ENCODE measurements at regions not wholly inside any gene's neighbourhood (a gene's known extent, or its start where the extent isn't known, plus 50 kb on each side); places are given as distances from the start of the nearest gene placed in this dataset.
"Not testable (repeated sequence)": the region's sequence is repeated elsewhere in the genome, so short reads cannot be mapped to it uniquely, and the experiment has no call there.

DNA sequence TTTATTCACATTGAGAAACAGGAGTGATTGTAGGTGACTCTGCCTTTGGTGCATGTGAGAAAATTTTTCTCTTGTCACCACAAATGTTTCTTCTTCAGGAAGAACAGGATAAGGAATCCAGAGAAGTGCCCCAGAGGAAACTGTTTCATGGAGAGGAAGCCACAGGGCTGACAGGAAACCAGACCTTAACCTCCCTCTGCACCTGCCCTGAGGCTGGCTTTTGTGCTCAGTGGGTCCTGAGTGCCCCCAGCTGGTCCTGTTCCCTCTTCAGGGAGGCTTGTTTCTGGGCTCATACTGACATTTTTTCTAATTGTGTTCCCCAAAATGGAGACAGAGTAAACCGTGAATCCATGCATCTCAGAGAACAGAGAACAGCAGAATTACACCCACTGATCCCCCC, 546.3 kb downstream of the GOLGA6L6 start:
- Histone ChIP-seq H3K4me1 (peaks cover 0 to 27% (median 5%) of the 10 kb centered on the region in 10 experiments; a peak in 11 of 20 replicates), H3K9me3 (replicated peaks in 1 of 11) (peaks cover 8 to 20% (median 16%) of the 10 kb centered on the region in 11 experiments; a peak in 18 of 22 replicates)
- not testable (repeated sequence) for H3K4me3 ChIP-seq, H3K36me3 ChIP-seq, H3K9ac ChIP-seq, H3K4me2 ChIP-seq, H4K20me1 ChIP-seq, H3K27ac ChIP-seq, H3K27me3 ChIP-seq

DNA sequence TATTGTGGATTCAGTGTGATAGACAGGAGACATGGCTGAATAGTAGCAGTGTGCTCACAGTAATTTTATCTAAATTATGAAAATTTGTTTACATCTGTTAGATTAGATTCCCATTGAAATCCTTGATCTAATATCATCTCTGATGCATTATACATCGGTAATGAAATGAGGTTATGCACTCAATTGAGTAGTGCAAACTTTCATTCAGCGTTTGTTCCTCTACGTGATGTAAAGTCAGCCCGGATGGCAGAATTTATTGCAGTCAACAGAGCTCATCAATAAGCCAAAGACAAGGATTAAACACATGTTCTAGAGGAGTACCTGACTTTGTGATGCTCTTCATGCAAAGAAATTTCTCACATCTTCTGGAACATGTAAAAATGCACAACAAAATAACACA, 549.2 kb downstream of the GOLGA6L6 start:
- no peaks in the 10 kb centered on the region; a peak in 1 of 22 replicates for H4K20me1 ChIP-seq
- no peak overlapping the region for H3K27ac ChIP-seq
- no peaks in the 10 kb centered on the region for H3K36me3 ChIP-seq
- peaks cover 8 to 23% (median 18%) of the 10 kb centered on the region in 11 experiments; a peak in 18 of 22 replicates for H3K9me3 ChIP-seq (replicated peaks in 1 of 11)
- peaks cover 0 to 35% (median 5%) of the 10 kb centered on the region in 10 experiments; a peak in 11 of 20 replicates for H3K4me1 ChIP-seq
- no peak for TF ChIP-seq Cebpa-rat (IDR thresholded peaks at IDR 0.05)
- peak overlapping the region in 1 of 11 experiments; percentile 45; a peak in 2 of 22 replicates for H3K4me2 ChIP-seq
- no peak overlapping the region for H3K4me3 ChIP-seq
- no peaks in the 10 kb centered on the region for H3K27me3 ChIP-seq
- H3K9ac ChIP-seq, result no peak overlapping the region

DNA sequence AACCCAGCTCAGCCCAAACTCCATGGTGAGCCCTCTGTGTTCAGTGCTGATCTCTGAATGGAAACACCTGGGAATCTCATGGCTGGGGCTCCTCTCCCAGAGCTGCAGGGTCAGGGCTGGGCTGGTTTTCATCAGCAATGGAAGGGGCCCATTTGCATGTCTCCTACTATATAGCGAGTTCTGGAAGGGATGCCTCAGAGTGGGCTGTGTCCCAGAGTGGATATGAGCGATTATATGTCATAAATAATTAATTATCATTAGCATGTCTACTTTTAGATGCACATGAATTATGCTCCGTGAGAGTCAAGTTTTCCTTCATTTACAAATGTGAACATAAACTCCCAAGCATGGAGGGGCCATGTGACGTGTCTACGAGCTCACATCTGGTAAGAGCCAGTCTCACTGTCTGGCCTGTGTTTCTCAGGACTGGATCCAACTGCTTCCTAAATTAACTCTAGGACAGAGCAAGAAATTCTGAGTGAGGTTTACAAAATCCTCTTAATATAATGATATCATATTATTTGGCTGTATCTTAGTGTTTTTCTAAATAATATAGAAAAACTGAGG, 553.4 kb downstream of the GOLGA6L6 start:
- Histone ChIP-seq H3K9ac (no peak overlapping the region), H3K9me3 (replicated peaks in 1 of 11) (peaks cover 8 to 26% (median 18%) of the 10 kb centered on the region in 11 experiments; a peak in 18 of 22 replicates), H4K20me1 (no peaks in the 10 kb centered on the region; a peak in 1 of 22 replicates), H3K4me2 (no peak overlapping the region), H3K27ac (no peak overlapping the region), H3K36me3 (no peaks in the 10 kb centered on the region), H3K27me3 (no peaks in the 10 kb centered on the region), H3K4me3 (no peak overlapping the region), H3K4me1 (peaks cover 0 to 24% (median 4%) of the 10 kb centered on the region in 10 experiments; a peak in 10 of 20 replicates)
- no peak for TF ChIP-seq Cebpa-rat (IDR thresholded peaks at IDR 0.05)

DNA sequence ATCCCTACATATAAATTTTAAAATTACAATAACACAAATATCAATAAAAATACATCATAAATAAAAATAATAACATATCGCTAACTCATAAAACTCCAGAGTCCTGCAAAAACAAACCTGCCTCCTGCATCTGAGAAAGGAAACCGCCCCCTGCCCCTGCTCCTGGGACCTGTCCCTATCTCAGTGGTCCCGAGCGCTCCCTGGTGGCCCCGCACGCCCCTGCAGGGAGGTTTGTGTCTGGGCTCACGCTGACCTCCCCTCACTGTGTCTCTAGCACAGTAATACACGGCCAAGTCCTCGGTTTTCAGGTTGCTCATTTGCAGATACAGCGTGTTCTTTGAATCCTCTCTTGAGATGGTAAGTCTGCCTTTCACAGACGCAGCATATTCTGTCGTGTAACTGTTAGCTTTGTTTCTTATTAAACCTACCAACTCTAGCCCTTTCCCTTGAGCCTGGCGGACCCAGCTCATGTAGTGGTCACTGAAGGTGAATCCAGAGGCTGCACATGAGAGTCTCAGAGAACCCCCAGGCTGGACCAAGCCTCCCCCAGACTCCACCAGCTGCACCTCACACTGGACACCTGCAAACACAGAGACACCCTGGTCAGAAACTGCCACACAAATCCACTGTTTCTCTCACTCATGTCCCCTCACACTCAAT, 554.1 kb downstream of the GOLGA6L6 start:
- no peak overlapping the region for H3K4me3 ChIP-seq
- no peaks in the 10 kb centered on the region; a peak in 1 of 22 replicates for H4K20me1 ChIP-seq
- no peak overlapping the region for H3K4me2 ChIP-seq
- no peak for TF ChIP-seq Cebpa-rat (IDR thresholded peaks at IDR 0.05)
- H3K27me3 ChIP-seq, result no peaks in the 10 kb centered on the region
- no peak overlapping the region for H3K9ac ChIP-seq
- H3K9me3 ChIP-seq (replicated peaks in 1 of 11), result peaks cover 8 to 26% (median 18%) of the 10 kb centered on the region in 11 experiments; a peak in 18 of 22 replicates
- H3K27ac ChIP-seq, result no peak overlapping the region
- no peaks in the 10 kb centered on the region for H3K36me3 ChIP-seq
- H3K4me1 ChIP-seq, result peaks cover 0 to 18% (median 4%) of the 10 kb centered on the region in 10 experiments; a peak in 9 of 20 replicates

DNA sequence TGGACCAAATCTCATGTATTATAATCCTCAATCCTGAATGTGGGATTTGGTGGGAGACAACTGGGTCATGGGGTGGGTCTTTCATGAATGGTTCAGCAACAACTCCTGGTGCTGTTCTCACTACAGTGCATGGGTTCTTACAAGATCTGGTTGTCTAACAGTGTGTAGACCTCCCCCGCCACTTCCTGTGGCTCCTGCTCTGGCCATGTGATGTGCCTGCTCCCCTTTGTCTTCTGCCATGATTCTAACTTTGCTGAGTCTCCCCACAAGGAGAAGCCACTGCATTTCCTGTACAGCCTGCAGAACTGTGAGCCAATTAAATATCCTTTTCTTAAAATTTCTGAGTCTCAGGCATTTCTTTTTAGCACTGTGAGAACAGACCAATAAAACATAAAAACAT, 557.5 kb downstream of the GOLGA6L6 start:
- peak overlapping the region in 4 of 11 experiments; percentile 16 to 40 (median 26); a peak in 3 of 22 replicates for H3K4me2 ChIP-seq
- H3K9me3 ChIP-seq (replicated peaks in 1 of 11), result peaks cover 0 to 5% (median 0%) of the 10 kb centered on the region in 11 experiments; a peak in 2 of 22 replicates
- H3K27me3 ChIP-seq, result no peaks in the 10 kb centered on the region
- no peak for TF ChIP-seq Cebpa-rat (IDR thresholded peaks at IDR 0.05)
- H3K9ac ChIP-seq, result no peak overlapping the region
- peaks cover 0 to 11% (median 4%) of the 10 kb centered on the region in 10 experiments; a peak in 7 of 20 replicates for H3K4me1 ChIP-seq
- H3K27ac ChIP-seq, result no peak overlapping the region
- H3K4me3 ChIP-seq, result no peak overlapping the region
- no peaks in the 10 kb centered on the region; a peak in 1 of 22 replicates for H4K20me1 ChIP-seq
- no peaks in the 10 kb centered on the region for H3K36me3 ChIP-seq

DNA sequence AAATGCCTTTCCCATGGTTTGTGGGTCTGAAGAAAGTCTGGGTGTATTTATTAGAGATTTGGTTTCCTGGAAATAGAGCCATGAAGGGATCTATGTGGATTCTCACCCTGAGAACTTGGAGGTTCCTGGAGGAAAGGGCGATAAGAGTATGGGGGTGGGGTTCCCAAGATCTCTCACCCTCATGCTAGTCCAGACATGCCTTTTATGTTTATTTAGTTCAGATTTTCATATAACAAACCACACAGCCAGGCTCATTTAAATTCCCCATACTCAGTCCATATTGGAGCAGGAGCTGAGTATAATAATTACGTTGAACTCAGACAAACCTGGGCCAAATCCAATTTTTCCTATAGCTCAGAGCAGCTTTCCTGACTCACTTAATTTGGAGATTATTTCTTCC, 566.6 kb downstream of the GOLGA6L6 start:
- peak overlapping the region in 1 of 11 experiments; percentile 1; a peak in 1 of 22 replicates for H3K27ac ChIP-seq
- no peak overlapping the region for H3K4me3 ChIP-seq
- H4K20me1 ChIP-seq, result no peaks in the 10 kb centered on the region
- H3K9ac ChIP-seq, result no peak overlapping the region
- H3K27me3 ChIP-seq, result no peaks in the 10 kb centered on the region
- no peaks in the 10 kb centered on the region for H3K9me3 ChIP-seq (replicated peaks in 1 of 11)
- peaks cover 6 to 28% (median 19%) of the 10 kb centered on the region in 10 experiments for H3K4me1 ChIP-seq
- no peaks in the 10 kb centered on the region for H3K36me3 ChIP-seq
- peak overlapping the region in 1 of 11 experiments; percentile 51; a peak in 2 of 22 replicates for H3K4me2 ChIP-seq
- TF ChIP-seq Cebpa-rat (IDR thresholded peaks at IDR 0.05), result no peak

DNA sequence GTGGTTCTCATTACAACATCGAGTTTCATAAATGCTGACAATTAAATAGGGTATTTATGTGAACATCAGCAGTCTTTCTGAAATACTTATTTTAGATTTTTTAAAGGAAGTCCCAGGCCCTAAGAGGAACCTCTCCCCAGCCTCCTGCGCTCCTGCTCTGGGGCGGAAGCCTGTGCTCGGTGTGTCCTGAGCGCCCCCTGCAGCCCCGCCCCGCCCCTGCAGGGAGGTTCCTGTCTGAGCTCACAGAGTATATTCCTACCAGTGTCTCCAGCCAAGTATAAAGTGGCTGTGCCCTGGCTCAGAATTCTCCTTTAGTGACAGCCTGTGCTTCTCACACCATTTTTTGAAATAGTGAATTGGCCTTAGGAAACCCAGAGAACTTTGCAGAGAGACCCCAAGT, 567.9 kb downstream of the GOLGA6L6 start:
- H3K4me3 ChIP-seq, result no peak overlapping the region
- peak overlapping the region in 1 of 11 experiments; percentile 27; a peak in 1 of 22 replicates for H3K27ac ChIP-seq
- no peaks in the 10 kb centered on the region for H3K27me3 ChIP-seq
- H4K20me1 ChIP-seq, result no peaks in the 10 kb centered on the region
- H3K36me3 ChIP-seq, result no peaks in the 10 kb centered on the region
- peaks cover 6 to 28% (median 19%) of the 10 kb centered on the region in 10 experiments for H3K4me1 ChIP-seq
- H3K4me2 ChIP-seq, result peak overlapping the region in 3 of 11 experiments; percentile 24 to 61 (median 51); a peak in 7 of 22 replicates
- TF ChIP-seq Cebpa-rat (IDR thresholded peaks at IDR 0.05), result no peak
- H3K9ac ChIP-seq, result 0 out of 22 replicates have a peak overlapping the region, but pooled peaks of 1 of the 11 experiments have one; percentile 22
- H3K9me3 ChIP-seq (replicated peaks in 1 of 11), result no peaks in the 10 kb centered on the region

DNA sequence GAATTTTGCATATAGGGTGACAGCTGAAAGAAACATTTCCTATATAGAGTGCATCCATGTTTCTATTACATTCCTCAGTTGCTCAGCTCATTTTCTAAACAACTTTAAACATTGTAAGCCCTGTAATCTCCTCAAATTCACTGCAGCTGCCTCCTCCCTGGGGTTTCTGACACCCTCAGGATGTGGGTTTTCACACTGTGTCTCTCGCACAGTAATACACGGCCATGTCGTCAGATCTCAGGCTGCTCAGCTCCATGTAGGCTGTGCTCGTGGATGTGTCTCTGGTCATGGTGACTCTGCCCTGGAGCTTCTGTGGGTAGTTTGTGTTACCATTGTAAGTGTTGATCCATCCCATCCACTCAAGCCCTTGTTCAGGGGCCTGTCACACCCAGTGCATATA, 569.0 kb downstream of the GOLGA6L6 start:
- Histone ChIP-seq H3K27ac (peak overlapping the region in 2 of 11 experiments; percentile 27 to 30; a peak in 3 of 22 replicates), H3K4me1 (peaks cover 6 to 28% (median 19%) of the 10 kb centered on the region in 10 experiments), H3K4me2 (peak overlapping the region; percentile 34 to 63 (median 53); a peak in 21 of 22 replicates), H3K9ac (peak overlapping the region in 1 of 11 experiments; percentile 13; a peak in 1 of 22 replicates)
- not testable (repeated sequence) for H3K9me3 ChIP-seq (replicated peaks in 1 of 11); H3K36me3 ChIP-seq; H3K27me3 ChIP-seq; H3K4me3 ChIP-seq; H4K20me1 ChIP-seq

DNA sequence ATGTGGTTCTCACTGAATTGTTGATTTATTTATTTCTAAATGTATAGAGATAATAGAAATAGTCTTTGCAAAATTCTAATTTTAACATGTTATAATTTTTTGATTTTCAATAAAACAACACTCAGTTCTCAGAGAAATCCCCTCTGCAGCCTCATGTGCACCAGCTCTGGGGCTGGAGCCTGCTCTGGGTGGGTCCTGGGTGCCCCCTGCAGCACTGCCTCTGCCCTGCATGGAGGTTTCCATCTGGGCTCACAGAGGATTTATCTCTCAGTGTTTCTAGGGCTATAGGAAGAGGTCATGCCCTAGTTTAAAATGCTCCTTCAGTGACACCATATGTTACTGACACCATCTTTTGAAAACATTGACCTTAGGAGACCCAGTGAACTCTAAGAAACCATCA, 576.0 kb downstream of the GOLGA6L6 start:
- not testable (repeated sequence) for H4K20me1 ChIP-seq; H3K36me3 ChIP-seq; H3K27ac ChIP-seq; H3K27me3 ChIP-seq; H3K9ac ChIP-seq; H3K4me1 ChIP-seq; H3K4me2 ChIP-seq; H3K9me3 ChIP-seq (replicated peaks in 1 of 11); H3K4me3 ChIP-seq

DNA sequence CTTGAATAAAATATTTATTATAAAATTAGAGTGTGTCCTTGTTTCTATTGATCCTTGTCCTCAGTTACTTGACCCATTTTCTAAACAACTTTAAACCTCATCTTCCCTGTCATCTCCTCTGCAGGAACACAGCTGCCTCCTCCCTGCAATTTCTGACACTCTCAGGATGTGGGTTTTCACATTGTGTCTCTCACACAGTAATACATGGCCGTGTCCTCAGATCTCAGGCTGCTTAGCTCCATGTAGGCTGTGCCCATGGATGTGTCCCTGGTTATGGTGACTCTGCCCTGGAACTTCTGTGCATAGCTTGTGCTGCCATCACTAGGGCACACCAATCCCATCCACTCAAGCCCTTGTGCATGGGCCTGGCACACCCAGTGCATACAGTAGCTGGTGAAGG, 577.1 kb downstream of the GOLGA6L6 start:
- not testable (repeated sequence) for H3K4me1 ChIP-seq; H3K4me3 ChIP-seq; H3K4me2 ChIP-seq; H4K20me1 ChIP-seq; H3K9ac ChIP-seq; H3K27ac ChIP-seq; H3K9me3 ChIP-seq (replicated peaks in 1 of 11); H3K27me3 ChIP-seq; H3K36me3 ChIP-seq

Measured in BLaER1 treated with 17β-estradiol and CSF1 and Interleukin-3, amounts not matched to agents 10 nM and 100 nM (cell line).